ENCODE measurements at regions not wholly inside any gene's neighbourhood (a gene's known extent, or its start where the extent isn't known, plus 50 kb on each side); places are given as distances from the start of the nearest gene placed in this dataset.

GRCh38 chr9:3736161-3736560 lies 210.4 kb upstream of the RFX3 start:
- Histone ChIP-seq H3K4ac (ENCODE audit: low read depth, low read length) (no peak overlapping the region), H4K20me1 (ENCODE audit: control insufficient read depth, insufficient read depth, insufficient read length) (no peaks in the 10 kb centered on the region), H3K9me3 (ENCODE audit: control insufficient read depth, low read depth, low read length) (no peaks in the 10 kb centered on the region), H3K79me1 (ENCODE audit: insufficient read depth, low read depth, low read length, poor library complexity, severe bottlenecking) (no peaks in the 10 kb centered on the region), H3K23me2 (ENCODE audit: insufficient read length, low read depth, low read length, poor library complexity, severe bottlenecking) (no peaks in the 10 kb centered on the region), H2BK5ac (ENCODE audit: insufficient read length, low read length) (no peak overlapping the region), H3K18ac (ENCODE audit: insufficient read length, low read depth, low read length) (no peak overlapping the region), H3K14ac (ENCODE audit: insufficient read depth, low read length) (no peak overlapping the region), H3K9ac (ENCODE audit: extremely low read depth, insufficient read length, low read length) (no peak overlapping the region), H2BK120ac (ENCODE audit: low read depth, low read length, poor library complexity, severe bottlenecking) (no peak overlapping the region), H2BK15ac (ENCODE audit: low read depth, low read length) (no peak overlapping the region), H3K23ac (ENCODE audit: insufficient read length, low read depth, low read length) (no peak overlapping the region), H3K4me1 (ENCODE audit: insufficient read depth, low read length) (no peaks in the 10 kb centered on the region; the same call in 1 of the 2 replicates), H3K27ac (ENCODE audit: insufficient read length, low read depth, low read length) (no peak overlapping the region), H4K91ac (ENCODE audit: insufficient read length, low read depth, low read length) (no peak overlapping the region), H2AFZ (ENCODE audit: low read length) (no peak overlapping the region), H4K5ac (ENCODE audit: insufficient read length, low read depth, low read length) (no peak overlapping the region), H3K56ac (ENCODE audit: insufficient read length, low read depth, low read length) (no peak overlapping the region), H2BK12ac (ENCODE audit: insufficient read length, low read depth, low read length) (no peak overlapping the region), H2AK5ac (ENCODE audit: insufficient read length, low read length) (no peak overlapping the region), H3K79me2 (ENCODE audit: insufficient read depth, low read length) (no peaks in the 10 kb centered on the region), H3K27me3 (ENCODE audit: insufficient read depth, low read length) (no peaks in the 10 kb centered on the region), H3T11ph (ENCODE audit: low read length) (no peak overlapping the region), H4K8ac (replicated peaks; ENCODE audit: insufficient read length, low read depth, low read length) (no peak overlapping the region), H3K4me2 (ENCODE audit: insufficient read depth, insufficient read length, low read length) (no peak overlapping the region), H2BK20ac (ENCODE audit: low read depth, low read length, poor library complexity, severe bottlenecking) (no peak overlapping the region)
- Mint-ChIP-seq H3K4me3 (no peak overlapping the region), H3K4me1 (peaks cover 10 to 12% of the 10 kb centered on the region in 2 experiments), H3K36me3 (ENCODE audit: insufficient read depth in 1 of 3, low read depth in 3 of 3) (no peaks in the 10 kb centered on the region), H3K9me3 (peaks cover 0 to 2% of the 10 kb centered on the region in 2 experiments; a peak in 1 of 5 replicates), H3K27ac (no peak overlapping the region), H3K27me3 (ENCODE audit: low read depth) (no peaks in the 10 kb centered on the region; the same call in 1 of the 2 replicates)
- no peak for DNase-seq
- no peak for TF ChIP-seq CTCF (conservative IDR thresholded peaks at IDR 0.05)
- no CpG with 5 or more reads among the region's 5 CpGs for WGBS (ENCODE audit: extremely low coverage, insufficient read length, low lambda C conversion rate)

Data from H9 (cell line).